ENCODE measurements at regions not wholly inside any gene's neighbourhood (a gene's known extent, or its start where the extent isn't known, plus 50 kb on each side); places are given as distances from the start of the nearest gene placed in this dataset.

DNA sequence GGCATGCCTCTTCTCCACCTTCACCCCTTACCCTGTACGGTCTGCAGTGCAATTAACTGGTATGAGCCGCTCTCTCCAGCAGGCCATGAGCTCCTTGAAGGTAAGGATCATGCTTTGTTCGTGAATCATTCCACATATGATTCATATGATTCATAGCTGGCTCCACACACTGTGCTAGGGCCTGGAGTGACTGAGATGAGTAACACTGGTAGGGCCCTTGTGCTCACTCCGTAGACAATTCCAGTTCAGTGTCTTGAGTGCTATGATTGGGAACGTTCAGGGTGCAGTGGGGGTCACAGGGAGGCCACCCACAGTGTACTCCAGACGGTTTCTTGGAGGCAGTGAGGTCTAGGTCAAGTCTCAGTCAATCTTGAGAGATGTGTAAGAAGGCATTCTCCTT is 239.8 kb downstream of the LMX1A start:
- Histone ChIP-seq H3K4me1 (ENCODE audit: insufficient read depth, low read length) (no peaks in the 10 kb centered on the region), H3K36me3 (replicated peaks in 1 of 2; ENCODE audit: control insufficient read depth in 1 of 2, insufficient read depth in 2 of 2, low read length in 2 of 2) (no peaks in the 10 kb centered on the region), H2AFZ (ENCODE audit: low read length) (no peak overlapping the region), H3K27me3 (ENCODE audit: control insufficient read depth in 1 of 2, insufficient read depth in 2 of 2, low read length in 2 of 2) (0 out of 5 replicates have a peak, but pooled peaks cover 0 to 10% of the 10 kb centered on the region in 2 experiments), H3K9ac (ENCODE audit: insufficient read depth, low read depth, low read length) (no peak overlapping the region), H3K4me2 (ENCODE audit: low read depth, low read length) (no peak overlapping the region), H3K27ac (ENCODE audit: extremely low read length, insufficient read depth, low read length) (no peak overlapping the region), H3K79me2 (ENCODE audit: insufficient read depth, low read length) (no peaks in the 10 kb centered on the region), H3K9me3 (ENCODE audit: low read length) (no peaks in the 10 kb centered on the region), H4K20me1 (ENCODE audit: insufficient read depth, low read length) (no peaks in the 10 kb centered on the region), H3K4me3 (replicated peaks in 1 of 3; ENCODE audit: insufficient read depth in 1 of 3, low read depth in 2 of 3, low read length in 3 of 3) (no peak overlapping the region)
- ChIA-PET POLR2A (no interaction called here), CTCF (ENCODE audit: low intra/inter-chr PET ratio, low total read pairs) (no interaction called here)
- in situ Hi-C loops (cut with HindIII; ENCODE audit: extremely low pct_ligation_motif_present, low pct_unique_long_range_greater_than_20kb): no loop called here
- FAIRE-seq: no peak
- WGBS (ENCODE audit: low lambda C conversion rate): 20% methylated on average over 6 of the region's 6 CpGs
- ATAC-seq: no peak
- no peak for DNase-seq (ENCODE audit: low spot score)
- intact Hi-C loops (cut with micrococcal nuclease; ENCODE audit: unreplicated experiment): no loop called here
- BruUV-seq (replicated peaks): no TSS peak
- TF ChIP-seq SUZ12 (IDR thresholded peaks at IDR 0.05; ENCODE audit: low read depth, low read length) (no peak), ATF1 (CRISPR knock-in tag; IDR thresholded peaks at IDR 0.05) (no peak), TBX2 (CRISPR knock-in tag; IDR thresholded peaks at IDR 0.05; ENCODE audit: borderline replicate concordance) (no peak), TEF (CRISPR knock-in tag; IDR thresholded peaks at IDR 0.05) (no peak), CHCHD3 (CRISPR knock-in tag; IDR thresholded peaks at IDR 0.05) (no peak)

- ChIA-PET CTCF (ENCODE audit: low intra/inter-chr PET ratio, low total read pairs) (interaction anchor here (1.0 kb wide), 1 partner anchor 27 kb away, joined by 4 read pairs; no protein-coding TSS in a partner anchor), POLR2A (no interaction called here)
- TF ChIP-seq KLF12 (CRISPR knock-in tag; IDR thresholded peaks at IDR 0.05; ENCODE audit: borderline replicate concordance) (no peak), TOPORS (CRISPR knock-in tag; IDR thresholded peaks at IDR 0.05) (no peak), MTA1 (CRISPR knock-in tag; IDR thresholded peaks at IDR 0.05; ENCODE audit: borderline replicate concordance) (no peak), FOSL1 (CRISPR knock-in tag; IDR thresholded peaks at IDR 0.05; ENCODE audit: borderline replicate concordance) (no peak), ZNF878 (CRISPR knock-in tag; IDR thresholded peaks at IDR 0.05) (no peak)
- H4K20me1 ChIP-seq (ENCODE audit: insufficient read depth, low read length): no peaks in the 10 kb centered on the region
- BruUV-seq (replicated peaks): no TSS peak
- H3K4me1 ChIP-seq (ENCODE audit: insufficient read depth, low read length): no peaks in the 10 kb centered on the region
- in situ Hi-C loops (cut with HindIII; ENCODE audit: extremely low pct_ligation_motif_present, low pct_unique_long_range_greater_than_20kb) (no loop called here), intact Hi-C loops (cut with micrococcal nuclease; ENCODE audit: unreplicated experiment) (no loop called here)
- no peak overlapping the region for H3K4me2 ChIP-seq (ENCODE audit: low read depth, low read length)
- H3K27ac ChIP-seq (ENCODE audit: extremely low read length, insufficient read depth, low read length): no peak overlapping the region
- H3K27me3 ChIP-seq (ENCODE audit: control insufficient read depth in 1 of 2, insufficient read depth in 2 of 2, low read length in 2 of 2): 0 out of 5 replicates have a peak, but pooled peaks cover 0 to 10% of the 10 kb centered on the region in 2 experiments
- ATAC-seq (no peak), FAIRE-seq (no peak), DNase-seq (ENCODE audit: low spot score) (no peak)
- WGBS (ENCODE audit: low lambda C conversion rate): 37% methylated on average over 1 of the region's 1 CpG
- no peaks in the 10 kb centered on the region for H3K79me2 ChIP-seq (ENCODE audit: insufficient read depth, low read length)
- H2AFZ ChIP-seq (ENCODE audit: low read length): no peak overlapping the region
- H3K9me3 ChIP-seq (ENCODE audit: low read length): no peaks in the 10 kb centered on the region
- no peak overlapping the region for H3K9ac ChIP-seq (ENCODE audit: insufficient read depth, low read depth, low read length)
- no peak overlapping the region for H3K4me3 ChIP-seq (replicated peaks in 1 of 3; ENCODE audit: insufficient read depth in 1 of 3, low read depth in 2 of 3, low read length in 3 of 3)
- no peaks in the 10 kb centered on the region for H3K36me3 ChIP-seq (replicated peaks in 1 of 2; ENCODE audit: control insufficient read depth in 1 of 2, insufficient read depth in 2 of 2, low read length in 2 of 2)
These were observed 240.3 kb downstream of the LMX1A start for GRCh38 chr1:165116171-165116570.
